ENCODE measurements at regions not wholly inside any gene's neighbourhood (a gene's known extent, or its start where the extent isn't known, plus 50 kb on each side); places are given as distances from the start of the nearest gene placed in this dataset.

GRCh38 chr11:35047179-35047578 lies 91.8 kb upstream of the CD44 start:
- TF ChIP-seq CTCF (IDR thresholded peaks at IDR 0.05) = no peak
- no peak for TF ChIP-seq PBX3 (IDR thresholded peaks at IDR 0.05)
- no peak for TF ChIP-seq RARB (CRISPR knock-in tag; IDR thresholded peaks at IDR 0.05)
- no peak for TF ChIP-seq EP300 (IDR thresholded peaks at IDR 0.05)
